ENCODE measurements at regions not wholly inside any gene's neighbourhood (a gene's known extent, or its start where the extent isn't known, plus 50 kb on each side); places are given as distances from the start of the nearest gene placed in this dataset.
A peak's percentile ranks its signal among the peaks of the same experiment; 100 is the strongest.
"Not testable (repeated sequence)": the region's sequence is repeated elsewhere in the genome, so short reads cannot be mapped to it uniquely, and the experiment has no call there.

DNA sequence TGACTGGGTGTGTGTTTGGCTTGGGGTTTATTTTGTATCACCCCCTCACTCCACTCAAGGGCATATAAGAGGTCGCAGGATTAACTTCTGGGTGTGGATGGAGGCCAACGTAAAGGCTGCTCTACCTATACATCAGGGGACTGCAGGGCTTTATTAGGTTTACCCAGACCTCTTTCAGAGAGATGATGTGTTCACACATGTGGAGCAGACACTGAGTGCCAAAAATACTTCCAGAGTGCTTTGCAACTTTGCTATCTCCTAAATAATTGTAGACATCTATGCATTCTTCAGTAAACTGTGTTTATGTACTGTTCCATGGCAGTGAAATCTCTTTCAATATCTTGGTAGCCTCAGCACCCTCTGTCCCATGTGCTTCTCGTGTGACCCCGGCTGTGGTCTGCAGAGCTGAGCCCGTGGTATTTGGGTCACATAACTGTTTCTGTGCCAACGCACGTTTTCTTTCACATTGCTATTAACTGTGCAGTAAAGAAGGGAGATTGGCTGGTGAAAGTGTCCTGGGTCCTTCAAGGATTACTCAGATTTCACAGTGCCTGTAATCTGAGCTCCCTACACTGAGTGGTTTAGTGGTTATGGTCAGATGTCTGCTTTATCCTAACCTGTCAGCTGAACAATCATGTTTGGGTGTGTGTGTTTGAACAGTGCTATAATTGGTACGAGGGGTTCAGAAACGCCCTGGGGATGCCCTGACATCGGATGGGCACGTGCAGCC is 208.1 kb downstream of the VAPA start:
- DNase-seq: peak; percentile 83

DNA sequence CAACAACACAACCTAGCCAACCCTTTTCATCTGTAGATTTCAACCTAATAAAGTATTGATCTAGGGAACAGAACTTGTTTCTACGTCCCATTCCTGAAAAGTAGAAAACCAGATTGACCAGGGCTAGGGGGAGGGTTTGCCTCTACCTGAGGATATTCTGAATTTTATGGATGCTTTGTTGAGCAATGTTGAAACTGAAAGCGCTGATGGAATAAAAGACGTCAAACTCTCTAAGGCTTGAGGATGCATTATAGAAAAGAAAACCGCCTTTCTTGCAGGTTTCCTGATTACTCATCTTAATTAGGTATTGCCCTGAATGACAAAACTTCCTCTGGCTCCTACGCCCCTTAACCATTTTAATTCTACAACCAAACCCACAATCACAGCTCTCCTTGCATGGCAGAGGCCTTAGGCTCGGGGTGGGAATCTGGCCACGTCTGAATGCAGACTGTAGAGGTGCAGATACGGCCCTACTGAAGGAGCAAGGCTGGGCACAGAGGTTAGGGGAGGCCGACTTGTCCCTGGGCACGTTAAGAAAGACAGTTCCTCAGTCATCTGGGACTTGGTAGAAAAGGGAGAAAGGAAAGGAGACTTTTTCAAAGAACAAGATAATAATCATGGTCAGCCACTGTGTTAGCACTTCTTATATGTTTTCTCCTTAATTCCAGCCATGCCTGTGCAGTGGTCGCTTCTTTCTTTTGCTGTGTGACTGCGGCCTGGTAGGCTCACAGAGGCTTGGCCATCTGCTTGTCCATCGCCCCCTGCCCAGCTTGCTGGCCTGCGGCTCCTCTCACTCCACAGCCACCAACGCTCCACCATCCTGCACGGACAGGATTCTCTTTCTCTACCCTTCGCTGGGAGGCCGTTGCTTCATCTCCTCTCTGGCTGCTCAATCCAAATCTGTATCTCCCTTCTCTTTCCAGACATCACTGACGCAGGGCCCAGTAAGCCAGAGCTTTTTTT is 209.5 kb downstream of the VAPA start:
- DNase-seq: no peak

DNA sequence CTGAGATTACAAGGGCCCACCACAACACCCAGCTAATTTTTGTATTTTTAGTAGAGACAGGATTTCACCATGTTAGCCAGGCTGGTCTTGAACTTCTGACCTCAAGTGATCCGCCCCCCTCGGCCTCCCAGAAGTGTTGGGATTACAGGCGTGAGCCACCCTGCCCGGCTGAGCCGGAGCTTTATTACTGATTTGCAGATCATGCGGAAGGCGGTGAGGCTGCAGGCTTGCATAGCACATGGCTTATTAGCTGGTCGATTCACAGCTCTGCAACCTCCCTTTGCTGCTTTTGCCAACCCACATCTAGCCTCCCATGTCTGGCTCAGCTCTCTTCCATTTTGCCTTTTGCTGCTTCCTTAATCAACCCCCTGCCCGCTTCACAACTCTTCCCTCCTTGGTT is 210.3 kb downstream of the VAPA start:
- no peak for DNase-seq

DNA sequence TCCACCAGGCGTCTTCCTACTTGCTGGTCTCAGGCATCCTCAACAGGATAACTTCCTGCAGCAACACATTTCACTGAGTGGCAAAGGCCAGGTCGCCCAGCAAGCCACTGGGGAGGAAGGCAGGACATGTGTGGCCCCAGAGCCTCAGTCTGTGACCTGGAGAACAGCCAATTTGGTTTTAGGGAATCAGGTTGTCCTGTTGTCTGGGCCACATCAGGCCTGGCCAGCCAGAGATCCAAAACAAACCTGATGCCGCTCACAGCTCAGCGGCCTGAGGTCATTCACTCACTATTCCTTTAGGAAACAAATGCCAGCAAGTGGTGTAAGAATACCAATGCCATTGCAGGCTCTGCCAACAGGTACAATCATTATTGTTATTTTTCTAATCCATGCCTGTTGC is 210.7 kb downstream of the VAPA start:
- no peak for DNase-seq

DNA sequence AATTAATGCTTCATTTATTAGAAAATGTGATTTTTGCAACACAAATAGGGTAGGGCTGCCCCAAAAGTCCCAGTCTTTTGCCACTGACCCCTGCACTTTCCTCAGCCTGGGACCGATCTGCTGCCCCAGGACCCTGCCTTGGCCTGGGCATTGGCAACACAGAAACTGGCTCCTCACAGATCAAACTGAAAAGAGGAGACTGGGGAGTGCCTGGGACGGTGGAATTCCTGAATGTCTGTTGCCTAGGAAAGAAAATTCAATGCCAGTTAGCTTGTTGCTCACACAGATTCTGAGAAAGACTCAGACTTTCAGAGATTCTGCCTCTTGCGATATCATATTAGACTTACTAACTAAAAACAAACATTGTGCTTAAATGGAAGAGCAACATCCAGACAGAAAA is 211.2 kb downstream of the VAPA start:
- DNase-seq: no peak

DNA sequence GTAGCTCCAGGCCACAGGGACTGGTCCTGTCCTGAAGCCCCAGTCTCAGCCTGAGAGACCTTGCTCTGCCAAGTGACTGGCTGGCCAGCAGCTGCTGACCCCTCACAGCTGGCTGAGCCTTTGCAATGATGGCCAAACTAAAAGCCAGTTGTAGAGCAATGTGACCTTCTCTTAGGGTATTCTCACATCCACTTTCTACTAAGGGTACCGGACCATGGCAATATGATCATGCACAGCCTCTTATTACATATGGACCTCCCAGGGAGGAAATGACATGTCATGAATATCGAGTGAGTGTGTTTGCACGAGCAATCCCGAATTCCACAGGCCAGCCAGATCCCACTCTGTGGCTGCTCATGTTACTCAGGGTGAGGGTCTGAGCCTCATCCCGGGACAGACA is 213.9 kb downstream of the VAPA start:
- no peak for DNase-seq

DNA sequence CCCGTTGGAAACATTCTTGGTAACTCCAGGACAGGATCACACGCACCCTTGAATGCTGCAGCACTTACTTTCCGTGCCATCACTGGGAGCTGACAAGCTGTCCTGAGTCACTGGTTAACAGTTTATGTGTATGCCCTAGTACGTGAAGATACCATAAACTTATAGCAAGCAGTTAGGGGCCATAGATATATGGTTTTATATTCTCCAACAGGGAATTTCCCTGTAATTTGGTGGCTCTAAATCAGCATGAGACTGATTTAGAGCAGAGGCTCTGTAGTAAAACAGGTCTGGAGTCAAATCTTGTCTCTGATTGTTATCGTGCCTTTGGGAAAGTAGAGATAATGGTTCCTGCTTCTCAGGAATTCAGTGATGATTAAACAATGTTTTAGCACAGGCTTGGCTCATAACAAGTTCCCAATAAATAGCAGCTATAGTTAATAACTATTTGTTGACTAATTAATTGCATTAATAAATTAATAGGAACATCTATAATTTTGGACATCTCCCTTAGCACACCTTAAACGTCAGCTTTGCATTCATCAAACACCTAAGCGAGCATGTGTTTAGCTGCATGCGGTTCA is 215.2 kb downstream of the VAPA start:
- no peak for DNase-seq

DNA sequence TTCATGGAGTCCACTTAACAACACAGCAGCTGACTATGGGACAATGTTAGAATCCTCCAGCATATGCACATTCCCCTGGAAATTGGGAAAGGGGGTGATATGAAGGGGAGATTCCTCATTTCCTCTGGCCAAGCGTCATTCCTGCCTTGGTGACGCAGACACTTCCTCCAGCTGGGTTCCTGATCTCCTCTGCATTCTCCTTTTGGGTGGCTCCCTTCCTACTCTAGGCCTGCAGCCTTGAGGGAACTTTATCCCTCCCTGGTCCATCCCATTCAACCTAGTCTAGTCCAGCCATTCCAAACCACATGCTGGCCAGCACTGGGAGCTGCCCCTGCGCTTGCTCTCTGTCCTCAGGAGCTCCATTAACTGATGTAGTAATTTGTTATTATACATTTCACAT is 216.8 kb downstream of the VAPA start:
- DNase-seq: no peak

DNA sequence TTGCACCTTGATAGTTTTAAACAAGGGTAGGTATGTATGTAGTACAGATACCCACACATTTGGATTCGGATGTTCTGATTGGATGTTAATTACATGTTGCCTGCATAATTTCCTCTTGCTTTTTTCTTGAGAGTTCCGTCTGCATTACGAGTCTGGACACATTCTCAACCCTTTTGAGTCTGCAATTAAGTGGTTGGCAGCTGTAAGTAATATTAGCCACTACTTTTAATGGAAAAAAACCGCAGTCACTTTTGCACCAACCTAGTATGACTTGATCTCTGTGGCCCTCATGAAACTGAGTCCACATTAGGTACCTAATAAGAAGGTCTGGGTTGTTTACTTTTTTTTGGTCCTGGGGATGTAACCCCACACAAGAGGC is 217.3 kb downstream of the VAPA start:
- DNase-seq: no peak

DNA sequence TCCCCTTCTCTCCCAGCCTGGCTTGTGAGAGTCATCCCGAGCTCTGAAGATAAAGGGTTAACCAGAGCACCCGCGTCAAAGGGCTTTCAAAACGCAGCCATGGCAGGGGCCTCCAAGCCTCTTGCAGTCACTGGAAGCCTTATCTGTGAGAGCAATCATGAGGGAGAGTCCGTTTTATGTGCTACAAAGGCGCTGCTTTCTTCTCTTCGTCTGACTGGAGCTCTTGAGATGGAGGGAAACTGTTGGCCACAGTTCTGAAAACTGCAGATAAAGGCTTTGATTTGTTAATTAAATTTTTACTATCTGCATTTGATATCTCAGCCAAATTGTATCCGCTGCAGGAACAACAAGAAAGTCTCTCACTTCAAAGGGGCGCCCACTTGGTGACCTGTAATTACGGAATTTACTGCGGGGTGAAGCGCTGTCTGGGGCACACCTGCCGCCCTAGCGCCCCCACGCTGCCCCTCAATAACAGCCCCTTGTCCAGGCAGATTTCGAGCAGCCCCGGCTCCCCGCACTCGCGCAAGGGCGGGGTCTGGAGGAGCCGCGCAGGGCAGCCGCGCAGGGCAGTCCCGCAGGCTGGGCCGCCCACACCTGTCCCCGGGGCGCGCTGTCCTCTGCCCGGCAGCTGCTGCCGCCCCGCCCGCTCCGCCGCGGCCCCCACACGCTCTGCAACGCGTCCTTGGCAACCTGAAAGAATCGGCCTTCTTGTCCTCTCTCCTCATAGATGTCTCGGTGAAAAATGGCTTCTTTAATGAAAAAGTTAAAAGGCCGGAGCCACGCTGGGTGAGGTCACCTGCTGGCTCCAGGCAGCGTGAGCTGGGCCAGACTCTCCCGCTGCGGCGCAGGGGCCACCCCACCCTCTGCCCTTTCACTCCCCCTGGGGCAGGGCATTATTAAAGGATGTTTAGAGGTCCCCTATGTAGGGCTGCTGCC is 217.9 kb downstream of the VAPA start:
- peak; percentile 84 for DNase-seq

DNA sequence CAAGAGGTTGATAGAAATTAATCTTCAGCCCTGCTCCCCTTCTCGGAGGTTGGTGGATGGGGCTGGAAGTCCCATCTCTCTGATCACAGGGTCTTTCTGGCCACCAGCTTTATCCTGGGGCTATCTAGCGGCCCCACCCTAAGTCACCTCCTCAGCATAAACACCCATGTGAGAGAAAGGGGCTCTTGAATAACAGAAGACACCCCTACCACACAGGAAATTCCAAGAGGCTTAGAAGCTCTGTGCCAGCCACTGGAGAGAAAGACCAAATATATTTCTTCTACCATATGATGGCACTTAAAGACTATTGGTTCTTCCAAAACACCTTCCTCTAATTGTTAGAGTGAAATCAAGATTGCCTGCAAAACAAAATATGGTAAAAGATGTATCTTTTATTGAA is 219.7 kb downstream of the VAPA start:
- DNase-seq: no peak

DNA sequence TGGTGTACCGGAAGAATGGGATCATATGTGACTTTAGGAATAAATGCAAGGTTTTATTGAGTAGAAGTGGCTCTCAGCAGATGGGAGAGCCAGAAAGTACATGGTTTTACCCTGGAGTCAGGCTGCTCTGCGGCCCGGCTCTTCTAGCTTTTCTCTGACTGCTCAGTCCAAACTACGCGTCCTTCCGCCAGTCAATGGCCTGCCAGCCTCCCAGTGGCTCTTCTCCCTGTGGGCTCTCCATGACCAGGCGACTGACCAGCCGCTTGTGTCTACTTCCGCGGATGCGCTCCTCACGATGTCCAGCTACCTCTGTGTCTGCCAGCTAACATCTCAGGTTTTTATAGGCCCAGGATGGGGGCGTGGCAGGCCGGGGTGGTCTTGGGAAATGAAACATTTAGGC is 220.4 kb downstream of the VAPA start:
- DNase-seq: no peak

DNA sequence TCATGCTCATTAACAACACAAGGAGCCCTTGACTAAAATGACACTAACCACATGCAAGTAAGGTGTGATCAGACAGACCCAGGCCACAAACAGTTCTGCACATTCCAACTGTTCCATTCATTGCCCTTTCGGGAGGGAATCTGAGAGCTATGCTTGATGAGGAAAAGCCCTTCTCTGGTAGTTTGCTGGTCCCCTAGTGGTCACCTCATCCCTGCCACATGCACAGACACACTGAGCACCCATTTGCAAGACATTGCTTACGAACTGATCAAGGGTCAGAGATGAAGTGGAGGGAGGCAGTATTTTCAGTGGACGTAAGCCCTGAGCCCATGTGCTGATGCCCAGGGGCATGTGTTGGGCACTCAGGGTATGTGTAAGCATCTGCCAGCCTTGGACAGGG is 220.9 kb downstream of the VAPA start:
- not testable (repeated sequence) for DNase-seq

DNA sequence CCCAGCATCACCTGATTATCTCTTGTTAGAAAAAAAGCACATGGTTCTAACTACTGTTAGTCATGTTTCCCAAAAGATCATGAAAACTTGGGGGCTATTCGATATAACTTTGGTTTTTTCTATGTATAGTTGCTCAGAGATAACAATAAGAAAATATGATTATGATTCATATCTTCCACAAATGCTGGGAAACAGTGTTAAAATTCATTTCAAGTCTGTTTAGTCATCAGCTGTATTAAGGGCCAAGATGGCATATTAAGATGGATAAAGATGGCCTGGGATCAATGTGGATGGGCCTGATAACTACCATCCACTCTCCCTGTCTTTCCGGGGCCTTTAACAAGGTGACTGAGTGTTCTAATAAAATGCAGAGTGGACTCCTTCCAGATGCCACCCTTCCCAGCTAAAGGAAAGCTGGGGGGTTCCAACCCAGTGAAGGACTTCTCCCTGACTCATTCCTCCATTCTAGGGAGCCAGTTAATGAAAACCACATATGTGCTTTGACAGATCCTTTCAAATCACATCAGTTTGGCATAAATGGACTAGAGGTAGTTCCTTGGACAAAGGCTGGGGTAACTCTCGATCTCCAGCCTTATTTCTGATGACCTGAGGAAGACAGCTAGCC is 221.6 kb downstream of the VAPA start:
- no peak for DNase-seq

DNA sequence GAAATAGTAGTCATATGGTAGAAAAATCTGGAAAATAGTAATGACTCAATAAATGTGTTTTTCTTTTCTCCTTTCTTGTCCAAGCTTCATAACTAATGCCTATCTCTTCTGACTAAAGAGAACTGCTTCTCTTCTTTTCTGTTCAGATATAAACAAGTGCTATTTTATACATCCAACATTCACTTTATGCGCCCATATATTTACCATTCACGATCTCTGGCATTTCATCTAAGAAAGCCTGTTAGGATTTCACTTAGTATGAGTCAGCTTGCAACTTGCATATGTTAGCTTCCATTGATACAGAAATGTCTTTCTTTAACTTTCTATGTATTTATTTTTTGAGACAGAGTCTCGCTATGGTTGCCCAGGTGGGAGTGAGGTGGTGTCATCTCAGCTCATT is 224.9 kb downstream of the VAPA start:
- no peak for DNase-seq

DNA sequence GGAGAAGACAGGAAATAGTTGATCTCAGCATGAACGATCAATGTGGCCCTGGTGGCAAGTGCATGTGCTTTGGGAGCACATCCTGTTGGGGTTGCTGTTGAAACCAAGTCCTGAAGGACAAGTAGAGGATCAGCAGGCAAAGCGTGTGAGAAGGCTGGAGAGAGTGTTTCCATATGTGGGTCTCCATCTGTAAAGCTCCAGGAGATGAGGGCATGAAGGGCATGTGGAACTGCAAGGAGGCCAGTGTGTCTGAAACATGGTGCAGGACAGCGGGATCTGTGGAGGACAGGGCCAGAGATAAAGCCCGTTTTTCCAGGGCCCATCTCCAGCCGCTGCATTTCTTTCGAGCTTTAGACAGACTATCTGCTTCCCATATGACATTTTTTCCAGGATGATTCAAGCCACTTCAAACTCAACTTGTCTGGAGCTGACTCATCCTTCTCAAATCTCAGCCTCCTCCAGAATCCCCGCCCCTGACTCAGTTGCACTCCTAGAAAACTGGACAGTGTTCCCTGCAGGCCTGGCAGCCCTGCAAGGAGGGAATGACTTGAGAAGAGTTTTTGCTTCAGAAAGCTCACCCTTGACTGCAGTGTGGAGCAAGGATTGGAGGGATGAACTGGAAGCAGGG is 226.1 kb downstream of the VAPA start:
- DNase-seq: no peak

DNA sequence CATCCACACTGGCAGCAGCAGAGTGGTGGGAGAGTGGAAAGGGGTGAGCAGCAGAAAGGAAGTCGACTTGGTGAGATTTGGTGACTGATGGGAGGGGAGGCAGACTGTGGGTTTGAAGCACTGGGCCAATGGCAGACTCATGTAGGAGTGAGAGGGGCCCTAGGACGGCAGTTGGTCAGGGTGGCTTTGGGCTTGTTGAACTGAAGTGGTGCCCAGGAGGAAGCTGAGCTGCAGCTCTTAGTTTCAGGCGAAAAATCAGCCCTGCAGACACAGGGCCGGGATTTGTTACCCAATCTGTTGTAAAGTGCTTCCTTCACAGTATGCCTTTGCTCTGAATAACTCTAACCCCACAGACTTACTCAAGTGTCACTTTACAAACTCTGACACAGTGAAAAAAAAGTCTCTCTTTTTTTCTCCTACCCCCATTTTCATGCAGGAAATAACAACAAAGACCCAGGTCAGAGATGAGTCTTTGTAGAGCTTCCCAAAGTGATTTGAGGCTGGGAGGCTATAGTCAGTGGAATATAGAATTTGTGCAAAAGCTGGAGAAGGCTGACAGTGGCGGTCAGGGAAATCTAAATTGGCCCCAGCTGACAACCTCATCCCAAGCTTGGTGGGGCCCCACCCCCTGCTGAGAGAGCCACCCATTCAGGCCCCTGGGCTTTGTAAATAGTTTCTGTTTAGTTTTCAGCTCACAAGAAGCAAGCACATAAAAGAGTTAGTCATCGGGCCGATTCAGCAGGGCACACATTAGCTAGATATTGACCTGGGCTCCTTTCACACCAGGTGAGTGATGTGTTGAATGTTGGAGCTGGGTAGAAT is 226.9 kb downstream of the VAPA start:
- DNase-seq: no peak

DNA sequence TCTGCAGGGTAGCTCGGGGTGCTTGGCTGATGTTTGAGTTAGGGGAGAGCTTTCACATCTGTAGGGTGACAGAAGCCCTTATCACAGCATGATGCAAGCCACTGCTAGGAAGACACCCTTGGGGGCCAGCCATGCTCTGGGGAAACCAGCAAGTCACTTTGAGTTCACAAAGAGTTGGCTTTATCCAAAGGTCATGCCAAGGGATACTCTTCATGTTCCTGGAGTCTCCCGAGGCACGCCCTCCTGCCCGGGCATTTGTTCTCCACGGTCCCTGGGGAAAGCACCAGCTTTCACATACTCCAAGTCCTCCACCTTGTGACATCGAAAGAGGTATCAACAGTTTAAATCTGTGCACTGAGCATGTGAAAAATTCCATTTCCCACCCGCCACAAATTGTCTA is 227.7 kb downstream of the VAPA start:
- DNase-seq: no peak

DNA sequence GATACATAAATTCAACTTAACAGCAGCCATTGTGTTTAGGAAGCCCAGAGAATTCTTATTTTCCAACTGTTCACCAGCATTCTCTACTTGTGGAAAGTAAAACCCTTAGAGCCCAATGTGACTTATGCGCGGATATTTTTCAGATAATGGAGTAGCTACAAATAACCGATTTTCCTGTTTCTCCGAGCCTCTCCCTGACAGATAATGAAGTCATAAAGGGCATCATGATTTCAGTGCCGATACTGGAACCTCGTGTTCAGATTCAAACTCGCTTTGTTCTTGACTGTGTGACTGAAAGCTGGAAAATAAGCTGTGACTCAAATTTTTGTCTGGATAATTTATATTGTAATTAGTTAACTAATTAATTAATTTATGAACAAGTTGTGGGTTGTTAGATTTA is 228.2 kb downstream of the VAPA start:
- DNase-seq: no peak

DNA sequence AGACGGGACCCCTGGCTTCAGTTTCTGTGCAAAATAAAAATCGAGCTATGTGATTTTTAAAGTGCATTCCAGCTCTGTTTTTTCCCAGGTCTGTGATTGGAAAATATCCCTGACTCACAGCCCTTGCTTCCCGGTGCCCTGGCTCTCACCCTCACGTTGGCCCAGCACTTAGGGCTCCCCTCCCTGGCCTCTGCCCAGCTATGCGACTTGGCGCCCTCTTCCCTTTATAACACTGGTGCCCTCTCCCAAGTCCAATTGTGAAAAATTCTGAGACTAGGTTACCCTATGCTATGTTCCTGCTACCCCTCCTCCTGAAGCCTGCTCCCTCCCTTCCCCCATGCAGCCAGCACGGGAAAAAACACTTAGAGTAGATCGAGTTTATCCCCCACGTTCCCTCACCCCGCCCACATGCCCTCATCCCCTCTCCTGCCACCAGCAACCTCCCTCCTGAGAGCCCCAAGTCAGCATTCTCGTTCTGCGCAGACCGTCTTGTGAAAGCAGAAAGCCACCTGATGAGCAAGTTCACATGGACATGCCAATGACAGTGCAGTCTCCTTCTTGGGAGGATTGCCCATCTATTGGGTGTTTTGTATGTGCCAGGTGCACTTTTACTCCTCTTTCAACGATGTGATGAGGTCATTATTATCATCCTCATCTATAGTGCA is 228.8 kb downstream of the VAPA start:
- DNase-seq: no peak

Measured in eye (tissue), 1 donor.